A673 (cell line): ENCODE measurements at regions not wholly inside any gene's neighbourhood (a gene's known extent, or its start where the extent isn't known, plus 50 kb on each side); places are given as distances from the start of the nearest gene placed in this dataset.

Experiments used
- CTCF ChIP-seq: fragments of 300-800, 200-600 bp; sonication (generic); conservative IDR thresholded peaks from 2 replicates; pipeline ENCODE4 v1.5.1; 2017; ENCODE audit warnings: low read depth, mild to moderate bottlenecking, antibody characterized with exemption, low read length, moderate library complexity, mixed read lengths
- EZH2 ChIP-seq: fragments of 200-600 bp; sonication (generic); IDR thresholded peaks from 2 replicates; pipeline ENCODE4 v1.6.1; 2017; ENCODE audit warnings: borderline replicate concordance, low read depth, mild to moderate bottlenecking, mixed read lengths, antibody characterized with exemption, low read length; ENCODE audit not compliant: poor library complexity, severe bottlenecking

GRCh38 chr6:105851113-105851580, 235.0 kb upstream of the PRDM1 start:
- no peak for TF ChIP-seq EZH2
- TF ChIP-seq CTCF: no peak
